B cell (primary cell): ENCODE measurements at regions not wholly inside any gene's neighbourhood (a gene's known extent, or its start where the extent isn't known, plus 50 kb on each side); places are given as distances from the start of the nearest gene placed in this dataset.

Experiments used
- CTCF ChIP-seq: fragments of 200-600 bp; IDR thresholded peaks from one replicate; pipeline ENCODE4 v1.8.0; 2022; ENCODE audit warnings: antibody characterized with exemption, mild to moderate bottlenecking
- EZH2 ChIP-seq: IDR thresholded peaks from 2 replicates; pipeline ENCODE4 v1.6.1; 2012; ENCODE audit warnings: borderline replicate concordance, low read depth, mild to moderate bottlenecking, moderate library complexity, low read length; ENCODE audit not compliant: insufficient read depth, poor library complexity, severe bottlenecking

GRCh38 chr3:98647197-98647596, 53.8 kb upstream of the CPOX start:
- no peak for TF ChIP-seq CTCF
- no peak for TF ChIP-seq EZH2
